NB4 (cell line): ENCODE measurements at regions not wholly inside any gene's neighbourhood (a gene's known extent, or its start where the extent isn't known, plus 50 kb on each side); places are given as distances from the start of the nearest gene placed in this dataset.

Experiments used
- DNase-seq: peaks from one replicate; pipeline ENCODE4 v3.0.0; 2010; ENCODE audit warnings: low read depth
- H3K4me3 ChIP-seq: one replicate; pipeline ENCODE4 v1.5.1; 2011; ENCODE audit warnings: mild to moderate bottlenecking, low read depth, low read length, moderate library complexity
- MYC ChIP-seq: IDR thresholded peaks from 2 replicates; pipeline ENCODE4 v1.6.1; 2011; ENCODE audit warnings: low read depth, low read length
- POLR2A ChIP-seq: IDR thresholded peaks from 2 replicates; pipeline ENCODE4 v1.6.1; 2011; ENCODE audit warnings: mild to moderate bottlenecking; ENCODE audit not compliant: insufficient read length; ENCODE audit errors: extremely low read depth
- TF ChIP-seq, protein P1 (sequence below): IDR thresholded peaks from one replicate; pipeline ENCODE4 v1.5.1; 2012; ENCODE audit warnings: low read depth, low read length
- TF ChIP-seq, protein P2 (sequence below): IDR thresholded peaks from 2 replicates; pipeline ENCODE4 v1.6.1; 2011; ENCODE audit warnings: low read depth, low read length

DNA sequence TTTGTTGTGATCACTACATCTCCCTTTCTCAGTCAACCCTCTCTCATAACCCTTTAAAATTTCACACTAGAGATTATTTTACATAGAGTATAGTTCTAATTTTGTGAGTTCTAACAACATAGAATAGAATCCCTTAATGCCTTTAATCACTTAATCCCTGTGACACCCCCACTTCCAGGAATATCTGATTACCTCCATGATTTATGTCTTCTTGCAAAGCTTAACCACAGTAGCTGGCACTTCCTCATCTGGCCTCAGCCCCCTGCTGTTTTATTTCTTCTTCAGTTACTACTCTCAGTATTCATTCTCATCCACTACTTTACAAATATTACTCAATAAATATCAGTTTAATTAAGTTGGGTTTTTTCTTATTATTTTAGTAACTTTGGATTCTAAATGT is 340.9 kb downstream of the CENPC start:
- H3K4me3 ChIP-seq = no peak overlapping the region
- DNase-seq = peak; percentile 63
- TF ChIP-seq, protein P1, sequence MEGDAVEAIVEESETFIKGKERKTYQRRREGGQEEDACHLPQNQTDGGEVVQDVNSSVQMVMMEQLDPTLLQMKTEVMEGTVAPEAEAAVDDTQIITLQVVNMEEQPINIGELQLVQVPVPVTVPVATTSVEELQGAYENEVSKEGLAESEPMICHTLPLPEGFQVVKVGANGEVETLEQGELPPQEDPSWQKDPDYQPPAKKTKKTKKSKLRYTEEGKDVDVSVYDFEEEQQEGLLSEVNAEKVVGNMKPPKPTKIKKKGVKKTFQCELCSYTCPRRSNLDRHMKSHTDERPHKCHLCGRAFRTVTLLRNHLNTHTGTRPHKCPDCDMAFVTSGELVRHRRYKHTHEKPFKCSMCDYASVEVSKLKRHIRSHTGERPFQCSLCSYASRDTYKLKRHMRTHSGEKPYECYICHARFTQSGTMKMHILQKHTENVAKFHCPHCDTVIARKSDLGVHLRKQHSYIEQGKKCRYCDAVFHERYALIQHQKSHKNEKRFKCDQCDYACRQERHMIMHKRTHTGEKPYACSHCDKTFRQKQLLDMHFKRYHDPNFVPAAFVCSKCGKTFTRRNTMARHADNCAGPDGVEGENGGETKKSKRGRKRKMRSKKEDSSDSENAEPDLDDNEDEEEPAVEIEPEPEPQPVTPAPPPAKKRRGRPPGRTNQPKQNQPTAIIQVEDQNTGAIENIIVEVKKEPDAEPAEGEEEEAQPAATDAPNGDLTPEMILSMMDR = no peak
- TF ChIP-seq POLR2A = no peak
- no peak for TF ChIP-seq MYC
- TF ChIP-seq, protein P2, sequence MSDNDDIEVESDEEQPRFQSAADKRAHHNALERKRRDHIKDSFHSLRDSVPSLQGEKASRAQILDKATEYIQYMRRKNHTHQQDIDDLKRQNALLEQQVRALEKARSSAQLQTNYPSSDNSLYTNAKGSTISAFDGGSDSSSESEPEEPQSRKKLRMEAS = no peak

DNA sequence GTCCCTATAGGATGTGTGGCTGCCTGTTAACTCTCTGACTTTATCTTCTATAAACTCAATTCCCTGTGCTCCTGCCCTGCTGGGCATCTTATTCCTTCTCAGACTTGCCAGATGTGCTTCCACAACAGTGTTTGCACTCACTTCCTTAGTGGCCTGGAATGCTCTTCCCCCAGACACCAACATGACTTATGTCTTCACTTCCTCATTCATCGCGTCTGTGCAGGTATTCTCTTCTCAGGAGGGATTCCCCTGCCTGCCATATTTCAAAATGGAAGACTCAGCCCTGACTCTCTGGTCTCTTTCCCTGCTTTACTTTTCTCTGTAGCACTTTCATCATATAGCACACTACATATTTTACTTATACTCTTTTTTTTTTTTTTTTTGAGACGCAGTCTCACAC is 344.0 kb downstream of the CENPC start:
- H3K4me3 ChIP-seq = no peak overlapping the region
- no peak for TF ChIP-seq MYC
- TF ChIP-seq POLR2A = no peak
- TF ChIP-seq, protein P2 = no peak
- TF ChIP-seq, protein P1 = no peak
- peak; percentile 1 for DNase-seq

DNA sequence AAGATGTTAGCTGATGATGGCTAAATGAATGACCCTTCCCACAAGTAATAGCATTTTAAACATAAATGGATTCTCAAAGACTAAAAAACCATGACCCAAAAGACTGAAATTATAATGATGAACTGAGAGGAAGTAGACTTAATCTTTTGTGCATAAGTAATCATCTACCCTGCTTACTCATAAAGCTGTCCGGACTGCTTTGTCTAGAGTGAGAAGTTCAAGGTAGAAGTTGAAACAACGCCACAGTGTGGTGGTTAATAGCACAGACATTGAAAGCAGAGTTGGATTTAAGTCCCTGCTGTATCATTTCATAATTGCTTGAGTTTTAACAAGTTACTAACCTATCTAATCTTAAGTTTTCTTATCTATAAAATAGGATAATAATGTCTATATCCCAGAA is 346.6 kb downstream of the CENPC start:
- no peak overlapping the region for H3K4me3 ChIP-seq
- DNase-seq = peak; percentile 49
- TF ChIP-seq POLR2A (no peak), MYC (no peak)
- TF ChIP-seq, protein P2 = no peak
- TF ChIP-seq, protein P1 = peak; percentile 38

DNA sequence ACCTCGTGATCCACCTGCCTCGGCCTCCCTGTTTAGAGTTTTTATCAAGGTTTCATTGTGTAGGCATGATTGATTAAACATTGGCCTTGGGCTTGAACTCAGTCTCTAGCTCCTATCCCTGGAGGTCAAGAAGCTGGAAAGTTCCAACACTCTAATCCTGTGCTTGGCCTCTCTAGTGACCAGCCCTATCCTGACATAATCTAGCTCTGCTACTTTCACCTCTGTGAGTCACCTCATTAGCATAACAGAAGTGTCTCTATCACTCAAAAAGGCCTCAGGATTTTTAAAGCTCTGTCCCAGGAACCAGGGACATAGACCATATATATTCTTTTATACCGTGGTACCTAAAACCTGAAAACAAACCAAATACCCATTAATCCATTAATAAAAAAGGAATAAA is 377.5 kb downstream of the CENPC start:
- DNase-seq = no peak
- no peak overlapping the region for H3K4me3 ChIP-seq
- TF ChIP-seq, protein P1 = no peak
- TF ChIP-seq MYC = no peak
- TF ChIP-seq, protein P2 = no peak
- TF ChIP-seq POLR2A = no peak

DNA sequence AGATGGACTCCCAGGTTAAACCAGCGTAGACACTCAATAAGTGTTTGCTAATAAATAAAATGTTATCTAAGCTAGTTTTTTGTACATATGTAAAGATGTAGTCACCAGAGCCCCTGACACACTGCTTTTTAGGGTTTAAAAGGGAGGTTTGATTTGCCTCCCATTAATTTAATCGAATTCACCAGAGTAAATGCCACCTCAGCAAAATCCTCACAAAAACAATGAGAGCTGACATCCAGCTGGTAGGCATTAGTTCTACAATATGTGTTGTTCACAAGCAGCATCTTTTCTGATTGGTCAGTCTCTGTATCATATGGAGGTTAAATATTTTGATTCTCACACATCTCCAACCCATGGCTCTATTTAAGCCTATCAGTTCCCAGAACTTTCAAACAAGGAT is 382.6 kb downstream of the CENPC start:
- TF ChIP-seq, protein P2 = no peak
- no peak for TF ChIP-seq MYC
- no peak for TF ChIP-seq POLR2A
- TF ChIP-seq, protein P1 = no peak
- H3K4me3 ChIP-seq = no peak overlapping the region
- DNase-seq = no peak

DNA sequence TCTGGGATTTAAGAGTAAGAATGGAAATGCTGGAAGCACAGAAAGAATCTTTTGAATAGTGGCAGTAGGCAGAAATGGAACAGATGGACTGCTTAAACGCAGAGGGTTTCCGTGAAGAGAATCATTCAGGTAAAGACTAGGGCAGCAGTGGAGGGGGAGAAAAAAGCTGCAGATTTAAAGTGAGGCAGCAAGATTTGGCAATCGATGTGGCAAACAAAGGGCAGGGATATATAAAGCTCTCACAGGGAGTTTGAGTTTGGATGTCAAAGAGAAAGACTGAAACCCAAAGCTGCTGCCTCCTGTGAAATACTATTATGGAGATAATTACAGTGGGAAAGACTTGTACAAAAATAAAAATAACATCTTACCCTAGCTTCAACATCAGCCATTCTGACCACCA is 384.0 kb downstream of the CENPC start:
- TF ChIP-seq POLR2A (no peak), MYC (no peak)
- TF ChIP-seq, protein P1 = no peak
- TF ChIP-seq, protein P2 = no peak
- no peak overlapping the region for H3K4me3 ChIP-seq
- DNase-seq = no peak
